Mesendoderm (in vitro differentiated cells): ENCODE measurements at regions not wholly inside any gene's neighbourhood (a gene's known extent, or its start where the extent isn't known, plus 50 kb on each side); places are given as distances from the start of the nearest gene placed in this dataset.

Source experiments
- DNase-seq: peaks from one replicate; pipeline ENCODE4 v3.0.0; 2013
- H2AK5ac ChIP-seq: 2 replicates; pipeline ENCODE4 v1.6.1; 2013; ENCODE audit warnings: low read length, inconsistent platforms
- H2BK120ac ChIP-seq: 2 replicates; pipeline ENCODE4 v1.6.1; 2013; ENCODE audit warnings: low read depth, mild to moderate bottlenecking, low read length, moderate library complexity, mixed read lengths
- H2BK15ac ChIP-seq: replicated peaks from 2 replicates; pipeline ENCODE4 v1.6.1; 2013; ENCODE audit warnings: low read depth, mild to moderate bottlenecking, moderate library complexity
- H2BK5ac ChIP-seq: 2 replicates; pipeline ENCODE4 v1.6.1; 2013; ENCODE audit warnings: low read length, inconsistent platforms
- H3K18ac ChIP-seq: 2 replicates; pipeline ENCODE4 v1.6.1; 2013; ENCODE audit warnings: mild to moderate bottlenecking, low read length, mixed read lengths
- H3K23ac ChIP-seq: one replicate; pipeline ENCODE4 v1.6.1; 2013; ENCODE audit warnings: low read length
- H3K27ac ChIP-seq: 2 replicates; pipeline ENCODE4 v1.5.1; 2013; ENCODE audit warnings: low read depth, mild to moderate bottlenecking, inconsistent platforms, low read length, moderate library complexity
- H3K27me3 ChIP-seq: 2 replicates; pipeline ENCODE4 v1.6.1; 2013; ENCODE audit warnings: low read length, control low read depth, mild to moderate bottlenecking, inconsistent platforms; ENCODE audit not compliant: insufficient read depth, poor library complexity
- H3K36me3 ChIP-seq: 2 replicates; pipeline ENCODE4 v1.6.1; 2013; ENCODE audit warnings: low read length, inconsistent platforms; ENCODE audit not compliant: control insufficient read depth, insufficient read depth
- H3K4ac ChIP-seq: one replicate; pipeline ENCODE4 v1.6.1; 2013; ENCODE audit warnings: low read depth, mild to moderate bottlenecking, low read length, moderate library complexity
- H3K4me1 ChIP-seq: 2 replicates; pipeline ENCODE4 v1.6.1; 2013; ENCODE audit warnings: low read depth, low read length, inconsistent platforms; ENCODE audit not compliant: control insufficient read depth
- H3K4me2 ChIP-seq: 2 replicates; pipeline ENCODE4 v1.6.1; 2013; ENCODE audit warnings: low read length
- H3K4me3 ChIP-seq: 2 replicates; pipeline ENCODE4 v1.5.1; 2013; ENCODE audit warnings: mild to moderate bottlenecking, low read length
- H3K56ac ChIP-seq: one replicate; pipeline ENCODE4 v1.6.1; 2013; ENCODE audit warnings: low read length
- H3K79me1 ChIP-seq: 2 replicates; pipeline ENCODE4 v1.6.1; 2013; ENCODE audit warnings: low read length, inconsistent platforms
- H3K79me2 ChIP-seq: 2 replicates; pipeline ENCODE4 v1.6.1; 2013; ENCODE audit warnings: mild to moderate bottlenecking, low read length; ENCODE audit not compliant: control insufficient read depth, insufficient read depth
- H3K9ac ChIP-seq: 2 replicates; pipeline ENCODE4 v1.6.1; 2013; ENCODE audit warnings: low read length, inconsistent platforms
- H4K5ac ChIP-seq: one replicate; pipeline ENCODE4 v1.6.1; 2013; ENCODE audit warnings: low read length
- H4K8ac ChIP-seq: one replicate; pipeline ENCODE4 v1.6.1; 2013; ENCODE audit warnings: low read depth, mild to moderate bottlenecking, control low read depth, low read length, moderate library complexity
- WGBS: extraction: QIAGEN DNeasy Blood & Tissue Kit; methylation state at CpG from one replicate; pipeline ENCODE4 v1.1.7; 2013; ENCODE audit warnings: low lambda C conversion rate, missing lambda C conversion rate; ENCODE audit not compliant: insufficient coverage; ENCODE audit errors: extremely low coverage; 5-methylcytosine and 5-hydroxymethylcytosine counted together

DNA sequence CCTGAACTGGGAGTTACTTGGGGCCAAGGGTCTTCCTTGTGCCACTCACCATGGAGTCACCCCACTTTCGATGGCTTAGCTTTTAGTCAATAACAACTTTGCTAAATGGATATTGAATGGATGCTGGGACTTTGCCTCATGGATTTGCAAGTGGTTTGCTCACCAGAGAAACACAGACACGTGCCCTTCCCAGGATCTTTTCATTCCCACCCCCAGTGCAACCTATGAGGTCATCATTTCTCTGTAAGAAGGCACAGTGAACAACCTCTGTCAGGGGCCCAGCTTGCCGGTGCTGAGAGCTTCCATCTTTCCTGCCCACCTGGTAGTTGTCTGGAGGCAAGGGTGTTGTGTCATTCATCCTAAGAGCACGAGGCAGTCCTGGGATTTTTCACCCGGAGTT, 256.8 kb upstream of the PMEPA1 start:
- no CpG with 5 or more reads among the region's 5 CpGs for WGBS
- Histone ChIP-seq H3K27ac (no peak overlapping the region), H3K36me3 (no peaks in the 10 kb centered on the region), H4K5ac (no peak overlapping the region), H3K79me2 (no peaks in the 10 kb centered on the region), H3K4me2 (no peak overlapping the region), H3K79me1 (no peaks in the 10 kb centered on the region), H4K8ac (no peak overlapping the region), H3K27me3 (no peaks in the 10 kb centered on the region), H3K4me1 (no peaks in the 10 kb centered on the region), H2BK120ac (no peak overlapping the region), H3K18ac (no peak overlapping the region), H3K4ac (no peak overlapping the region), H3K4me3 (no peak overlapping the region), H3K23ac (no peak overlapping the region), H3K56ac (no peak overlapping the region), H2BK15ac (no peak overlapping the region), H2BK5ac (no peak overlapping the region), H3K9ac (no peak overlapping the region), H2AK5ac (no peak overlapping the region)
- no peak for DNase-seq

DNA sequence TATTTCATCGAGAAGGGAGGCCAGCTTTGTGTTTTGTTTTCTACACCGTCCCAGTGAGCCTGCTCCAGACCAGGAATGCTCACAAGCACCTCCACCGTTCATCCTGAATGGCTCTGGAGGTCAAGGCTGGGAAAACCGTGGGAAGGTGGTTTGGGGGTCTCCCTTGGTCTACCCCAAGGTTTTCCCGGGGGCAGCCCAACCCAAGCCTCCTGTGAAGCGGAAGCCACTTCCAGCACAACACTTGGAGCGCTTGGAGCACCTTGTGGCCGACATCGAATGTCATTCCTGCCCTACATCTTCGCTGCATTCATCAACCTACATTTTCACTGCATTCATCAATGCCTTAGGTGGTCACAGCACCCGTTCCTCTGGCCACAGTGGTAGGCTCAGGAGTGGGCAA, 255.6 kb upstream of the PMEPA1 start:
- Histone ChIP-seq H3K79me2 (no peaks in the 10 kb centered on the region), H3K4me2 (no peak overlapping the region), H3K4ac (no peak overlapping the region), H3K27me3 (no peaks in the 10 kb centered on the region), H3K79me1 (no peaks in the 10 kb centered on the region), H4K5ac (no peak overlapping the region), H3K56ac (no peak overlapping the region), H2AK5ac (no peak overlapping the region), H3K36me3 (no peaks in the 10 kb centered on the region), H2BK5ac (no peak overlapping the region), H2BK15ac (no peak overlapping the region), H3K23ac (no peak overlapping the region), H2BK120ac (no peak overlapping the region), H3K9ac (no peak overlapping the region), H3K18ac (no peak overlapping the region), H4K8ac (no peak overlapping the region), H3K27ac (no peak overlapping the region), H3K4me3 (no peak overlapping the region), H3K4me1 (no peaks in the 10 kb centered on the region)
- no CpG with 5 or more reads among the region's 11 CpGs for WGBS
- DNase-seq, result no peak

DNA sequence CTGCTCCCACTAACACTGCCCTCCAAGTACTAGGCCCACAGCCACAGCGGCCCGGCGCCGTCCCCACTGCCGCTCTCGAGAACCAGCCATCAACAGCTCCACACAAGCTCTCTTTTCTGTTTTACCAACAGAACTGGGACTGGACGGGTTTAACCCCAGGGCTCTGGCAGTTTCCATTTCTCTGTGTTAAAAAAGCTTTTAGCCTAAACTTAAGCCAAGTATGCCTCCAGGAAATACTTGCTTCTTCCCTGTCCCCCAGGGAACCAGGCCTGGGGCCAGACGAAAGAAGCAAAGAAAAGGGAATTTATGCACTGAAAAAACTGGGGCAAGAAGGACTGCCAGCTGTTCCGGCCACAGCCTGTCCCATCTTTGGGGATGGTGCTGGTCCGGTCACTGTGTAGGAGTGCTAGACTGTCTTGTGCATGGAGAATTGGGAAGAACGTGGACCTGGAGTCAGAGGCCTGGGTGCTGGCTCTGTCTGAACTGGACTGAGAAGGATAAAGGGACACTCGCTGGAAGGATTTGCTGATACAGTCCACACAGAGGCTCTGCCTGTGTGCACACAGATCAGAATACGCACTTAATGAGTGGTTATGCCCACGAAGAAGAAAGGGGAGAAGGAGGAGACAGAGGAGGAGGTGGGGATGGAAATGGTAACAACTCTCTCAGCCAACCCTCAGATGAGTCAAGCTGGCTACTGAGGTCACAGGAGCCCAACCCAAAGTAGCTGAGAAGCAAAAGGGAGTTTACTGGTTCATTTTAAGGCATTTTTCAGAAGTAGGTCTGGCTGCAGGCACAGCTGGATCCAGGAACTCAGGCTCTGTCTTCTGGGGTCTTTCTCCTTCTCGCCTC, 254.4 kb upstream of the PMEPA1 start:
- no peak overlapping the region for H3K23ac ChIP-seq
- no peaks in the 10 kb centered on the region for H3K4me1 ChIP-seq
- H3K18ac ChIP-seq, result no peak overlapping the region
- H3K56ac ChIP-seq, result no peak overlapping the region
- H3K27ac ChIP-seq, result no peak overlapping the region
- WGBS, result no CpG with 5 or more reads among the region's 15 CpGs
- no peaks in the 10 kb centered on the region for H3K27me3 ChIP-seq
- no peaks in the 10 kb centered on the region for H3K79me1 ChIP-seq
- H3K79me2 ChIP-seq, result no peaks in the 10 kb centered on the region
- H3K4me3 ChIP-seq, result no peak overlapping the region
- H3K4ac ChIP-seq, result no peak overlapping the region
- H2BK5ac ChIP-seq, result no peak overlapping the region
- H2BK15ac ChIP-seq, result no peak overlapping the region
- H4K5ac ChIP-seq, result no peak overlapping the region
- no peak overlapping the region for H2AK5ac ChIP-seq
- no peak overlapping the region for H3K4me2 ChIP-seq
- no peak for DNase-seq
- H2BK120ac ChIP-seq, result no peak overlapping the region
- H3K36me3 ChIP-seq, result no peaks in the 10 kb centered on the region
- H3K9ac ChIP-seq, result no peak overlapping the region
- no peak overlapping the region for H4K8ac ChIP-seq

DNA sequence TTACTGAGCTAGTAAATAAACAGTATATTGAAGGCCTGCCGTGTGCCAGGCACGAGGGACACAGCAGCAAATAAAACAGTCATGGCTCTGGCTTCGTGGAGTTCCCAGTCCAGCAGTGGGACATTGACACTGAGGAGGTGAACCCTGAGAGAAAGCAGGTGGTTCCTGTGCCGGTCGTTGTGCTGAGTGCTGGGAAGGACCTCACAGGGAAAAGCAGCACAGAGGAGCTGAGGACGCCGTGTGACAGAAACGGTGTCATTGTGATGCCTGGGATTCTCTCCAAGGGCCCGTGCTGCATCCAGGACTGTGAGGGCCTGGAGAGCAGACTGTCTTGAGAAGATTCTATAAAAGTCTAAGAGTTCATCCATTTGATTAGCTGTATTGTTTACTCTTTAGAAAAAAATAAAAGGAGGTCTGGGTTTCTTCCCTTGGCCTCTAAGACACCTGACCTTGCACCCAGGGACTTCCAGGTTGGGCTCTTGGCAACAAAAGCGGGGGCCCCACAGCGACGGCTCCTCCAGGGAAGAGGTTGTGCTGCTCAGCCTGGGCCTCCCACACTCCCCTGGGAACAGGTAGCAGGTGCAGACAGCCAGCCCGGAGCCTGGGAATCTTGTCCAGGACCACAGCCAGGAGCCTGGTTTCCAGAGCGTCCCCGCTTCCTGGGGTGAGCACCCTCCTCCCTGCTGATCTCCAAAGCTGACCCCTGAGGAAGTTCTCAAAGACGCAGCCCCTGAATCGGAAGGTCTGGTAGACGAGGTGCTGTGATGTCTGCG, 251.2 kb upstream of the PMEPA1 start:
- H3K79me2 ChIP-seq, result no peaks in the 10 kb centered on the region
- no peak overlapping the region for H3K4ac ChIP-seq
- H3K18ac ChIP-seq, result no peak overlapping the region
- H3K56ac ChIP-seq, result no peak overlapping the region
- WGBS, result no CpG with 5 or more reads among the region's 19 CpGs
- H3K4me3 ChIP-seq, result no peak overlapping the region
- DNase-seq, result no peak
- no peaks in the 10 kb centered on the region for H3K36me3 ChIP-seq
- H2AK5ac ChIP-seq, result no peak overlapping the region
- H2BK15ac ChIP-seq, result no peak overlapping the region
- H2BK5ac ChIP-seq, result no peak overlapping the region
- H3K27ac ChIP-seq, result no peak overlapping the region
- no peak overlapping the region for H4K5ac ChIP-seq
- H3K4me1 ChIP-seq, result no peaks in the 10 kb centered on the region
- H3K4me2 ChIP-seq, result no peak overlapping the region
- H3K79me1 ChIP-seq, result no peaks in the 10 kb centered on the region
- H3K23ac ChIP-seq, result no peak overlapping the region
- H3K27me3 ChIP-seq, result no peaks in the 10 kb centered on the region
- H2BK120ac ChIP-seq, result no peak overlapping the region
- H4K8ac ChIP-seq, result no peak overlapping the region
- no peak overlapping the region for H3K9ac ChIP-seq

DNA sequence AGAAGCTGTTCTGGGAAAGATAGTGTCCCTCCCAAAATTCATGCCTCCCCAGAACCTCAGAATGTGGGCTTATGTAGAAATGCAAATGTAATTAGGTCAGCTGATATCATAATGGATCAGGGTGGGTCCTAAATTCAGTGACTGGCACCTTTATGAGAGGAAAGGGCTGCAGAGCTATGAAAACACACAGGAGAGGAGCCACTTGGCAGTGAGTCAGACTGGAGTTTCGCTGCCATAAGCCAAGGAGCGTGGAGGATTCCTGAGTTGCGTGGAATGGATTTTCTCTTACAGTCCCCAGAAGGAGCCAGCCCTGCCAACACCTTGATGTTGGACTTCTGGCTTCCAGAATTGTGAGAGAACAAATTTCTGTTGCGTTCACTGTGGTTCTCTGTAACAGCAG, 249.8 kb upstream of the PMEPA1 start:
- H3K36me3 ChIP-seq, result no peaks in the 10 kb centered on the region
- DNase-seq, result no peak
- no peak overlapping the region for H3K4me3 ChIP-seq
- H4K5ac ChIP-seq, result no peak overlapping the region
- no peak overlapping the region for H3K4ac ChIP-seq
- H3K27me3 ChIP-seq, result no peaks in the 10 kb centered on the region
- no peak overlapping the region for H3K56ac ChIP-seq
- H3K27ac ChIP-seq, result no peak overlapping the region
- H2BK120ac ChIP-seq, result no peak overlapping the region
- H3K79me1 ChIP-seq, result no peaks in the 10 kb centered on the region
- H3K23ac ChIP-seq, result no peak overlapping the region
- no CpG with 5 or more reads among the region's 4 CpGs for WGBS
- H2BK5ac ChIP-seq, result no peak overlapping the region
- H2AK5ac ChIP-seq, result no peak overlapping the region
- no peak overlapping the region for H2BK15ac ChIP-seq
- H3K9ac ChIP-seq, result no peak overlapping the region
- H3K4me2 ChIP-seq, result no peak overlapping the region
- H4K8ac ChIP-seq, result no peak overlapping the region
- no peaks in the 10 kb centered on the region for H3K4me1 ChIP-seq
- no peaks in the 10 kb centered on the region for H3K79me2 ChIP-seq
- H3K18ac ChIP-seq, result no peak overlapping the region
